ENCODE measurements at regions not wholly inside any gene's neighbourhood (a gene's known extent, or its start where the extent isn't known, plus 50 kb on each side); places are given as distances from the start of the nearest gene placed in this dataset.

- Histone ChIP-seq H3K36me3 (ENCODE audit: low read depth) (no peaks in the 10 kb centered on the region), H3K4me2 (no peak overlapping the region), H4K20me1 (ENCODE audit: insufficient read depth) (no peaks in the 10 kb centered on the region), H3K79me2 (ENCODE audit: low read depth) (no peaks in the 10 kb centered on the region), H3K27ac (no peak overlapping the region), H3K4me1 (replicated peaks; ENCODE audit: insufficient read depth) (0 out of 2 replicates have a peak, but pooled peaks cover 8% of the 10 kb centered on the region), H3K9me3 (ENCODE audit: insufficient read depth, low read depth) (no peaks in the 10 kb centered on the region), H3K4me3 (no peak overlapping the region), H3K27me3 (ENCODE audit: insufficient read depth, low read depth) (peaks cover 6% of the 10 kb centered on the region), H3K9me2 (ENCODE audit: insufficient read depth) (no peaks in the 10 kb centered on the region), H3F3A (ENCODE audit: insufficient read depth, low read depth) (0 out of 2 replicates have a peak, but pooled peaks cover 3% of the 10 kb centered on the region), H2AFZ (no peak overlapping the region)
- CTCF ChIA-PET: no interaction called here
- intact Hi-C loops (cut with micrococcal nuclease; ENCODE audit: unreplicated experiment): no loop called here
- no TSS peak for BruUV-seq (replicated peaks)
- TF ChIP-seq CTCF (conservative IDR thresholded peaks at IDR 0.05) (no peak), EZH2 (IDR thresholded peaks at IDR 0.05; ENCODE audit: low read depth) (no peak)
- DNase-seq: no peak
- POLR2A ChIA-PET (ENCODE audit: unreplicated experiment): no interaction called here
Observed at GRCh38 chr14:58752289-58752688, 114.5 kb downstream of the DACT1 start.

GRCh38 chr14:58752771-58753201 lies 115.0 kb downstream of the DACT1 start:
- H2AFZ ChIP-seq: no peak overlapping the region
- POLR2A ChIA-PET (ENCODE audit: unreplicated experiment): no interaction called here
- CTCF ChIA-PET: no interaction called here
- H3K9me3 ChIP-seq (ENCODE audit: insufficient read depth, low read depth): no peaks in the 10 kb centered on the region
- H3F3A ChIP-seq (ENCODE audit: insufficient read depth, low read depth): no peaks in the 10 kb centered on the region
- H3K36me3 ChIP-seq (ENCODE audit: low read depth): no peaks in the 10 kb centered on the region
- no peaks in the 10 kb centered on the region for H3K79me2 ChIP-seq (ENCODE audit: low read depth)
- H3K4me1 ChIP-seq (replicated peaks; ENCODE audit: insufficient read depth): 0 out of 2 replicates have a peak, but pooled peaks cover 4% of the 10 kb centered on the region
- no peaks in the 10 kb centered on the region for H3K9me2 ChIP-seq (ENCODE audit: insufficient read depth)
- intact Hi-C loops (cut with micrococcal nuclease; ENCODE audit: unreplicated experiment): no loop called here
- no peak overlapping the region for H3K4me3 ChIP-seq
- H4K20me1 ChIP-seq (ENCODE audit: insufficient read depth): no peaks in the 10 kb centered on the region
- no peak for DNase-seq
- BruUV-seq (replicated peaks): no TSS peak
- H3K27me3 ChIP-seq (ENCODE audit: insufficient read depth, low read depth): peaks cover 6% of the 10 kb centered on the region
- no peak overlapping the region for H3K4me2 ChIP-seq
- no peak for TF ChIP-seq EZH2 (IDR thresholded peaks at IDR 0.05; ENCODE audit: low read depth)
- no peak for TF ChIP-seq CTCF (conservative IDR thresholded peaks at IDR 0.05)
- no peak overlapping the region for H3K27ac ChIP-seq

DNA sequence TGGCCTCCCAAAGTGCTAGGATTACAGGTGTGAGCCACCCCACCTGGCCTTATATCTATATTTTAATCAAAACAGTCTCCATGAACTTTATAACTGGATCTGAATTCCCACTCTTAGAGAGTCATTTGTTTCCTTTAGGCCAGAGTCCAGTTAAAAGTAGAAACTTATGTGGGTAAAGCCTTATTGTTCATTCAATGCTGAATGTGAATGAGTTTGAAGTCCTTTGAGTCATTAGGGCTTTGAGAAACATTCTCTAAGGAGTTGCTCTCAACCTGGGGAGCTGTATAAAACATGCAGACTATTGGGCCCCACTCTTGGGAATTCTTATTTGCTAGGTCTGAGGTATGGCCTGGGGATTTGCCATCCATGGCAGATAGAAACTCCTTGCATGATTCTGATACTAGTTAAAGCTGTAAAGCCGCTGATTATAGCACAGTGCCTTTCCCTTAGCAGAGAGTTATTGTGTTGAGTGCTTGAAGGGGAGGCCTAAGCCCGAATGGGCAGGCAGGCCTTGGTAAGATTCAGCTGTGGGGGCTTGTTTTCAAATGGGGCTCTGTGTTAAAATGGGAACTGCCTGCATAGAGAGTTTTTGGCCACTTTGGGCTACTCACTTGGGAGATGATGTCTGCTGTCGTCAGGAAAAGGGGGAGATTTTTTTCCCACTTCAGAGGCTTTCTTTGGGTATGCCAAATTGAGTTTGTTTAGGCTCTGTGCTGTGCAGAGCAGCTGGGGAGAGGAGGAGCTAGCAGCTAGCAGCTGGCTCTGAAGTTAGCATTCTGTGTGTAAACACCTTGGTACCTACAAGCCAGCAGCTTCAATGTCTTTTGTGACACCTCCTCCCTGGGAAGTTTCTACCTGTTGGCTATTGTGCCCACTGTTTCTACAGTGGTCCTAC lies 117.5 kb downstream of the DACT1 start:
- Histone ChIP-seq H3K4me1 (replicated peaks; ENCODE audit: insufficient read depth) (no peaks in the 10 kb centered on the region), H4K20me1 (ENCODE audit: insufficient read depth) (no peaks in the 10 kb centered on the region), H3K9me3 (ENCODE audit: insufficient read depth, low read depth) (no peaks in the 10 kb centered on the region), H2AFZ (no peak overlapping the region), H3K36me3 (ENCODE audit: low read depth) (no peaks in the 10 kb centered on the region), H3F3A (ENCODE audit: insufficient read depth, low read depth) (no peaks in the 10 kb centered on the region), H3K27ac (no peak overlapping the region), H3K4me3 (no peak overlapping the region), H3K27me3 (ENCODE audit: insufficient read depth, low read depth) (peaks cover 6% of the 10 kb centered on the region), H3K79me2 (ENCODE audit: low read depth) (no peaks in the 10 kb centered on the region), H3K4me2 (no peak overlapping the region), H3K9me2 (ENCODE audit: insufficient read depth) (no peaks in the 10 kb centered on the region)
- no peak for DNase-seq
- POLR2A ChIA-PET (ENCODE audit: unreplicated experiment): no interaction called here
- CTCF ChIA-PET: no interaction called here
- TF ChIP-seq EZH2 (IDR thresholded peaks at IDR 0.05; ENCODE audit: low read depth) (no peak), CTCF (conservative IDR thresholded peaks at IDR 0.05) (no peak)
- no TSS peak for BruUV-seq (replicated peaks)
- intact Hi-C loops (cut with micrococcal nuclease; ENCODE audit: unreplicated experiment): no loop called here
